Testis (tissue), 2 donors: ENCODE measurements at regions not wholly inside any gene's neighbourhood (a gene's known extent, or its start where the extent isn't known, plus 50 kb on each side); places are given as distances from the start of the nearest gene placed in this dataset.

Source experiments
- DNase-seq: peaks from one replicate; pipeline ENCODE4 v3.0.0-alpha.2; 2019
- H3K27ac ChIP-seq, 2 donors: fragments of 200-600 bp; sonication (generic); one replicate each; pipeline ENCODE4 v1.5.1; 2019
- H3K27me3 ChIP-seq: fragments of 200-600 bp; sonication (generic); one replicate; pipeline ENCODE4 v1.5.1; 2019
- H3K36me3 ChIP-seq: fragments of 200-600 bp; sonication (generic); one replicate; pipeline ENCODE4 v1.5.1; 2017; ENCODE audit warnings: low read depth; ENCODE audit errors: missing control alignments
- H3K4me1 ChIP-seq: fragments of 200-600 bp; sonication (generic); one replicate; pipeline ENCODE4 v1.5.1; 2019
- H3K4me3 ChIP-seq, 2 donors: fragments of 200-600 bp; sonication (generic); one replicate each; pipeline ENCODE4 v1.5.1; 2017 to 2019
- H3K9me3 ChIP-seq: fragments of 200-600 bp; sonication (generic); one replicate; pipeline ENCODE4 v1.5.1; 2017
- POLR2A ChIP-seq: fragments of 450-650 bp; IDR thresholded peaks from one replicate; pipeline ENCODE4 v1.6.1; 2017; ENCODE audit warnings: antibody characterized with exemption, mild to moderate bottlenecking, moderate library complexity
- WGBS, 2 donors: methylation state at CpG; one replicate each; pipeline ENCODE4 v1.1.5; 2018; 5-methylcytosine and 5-hydroxymethylcytosine counted together
- intact Hi-C: fragments of 100-400 bp; cut with DNase I; formaldehyde crosslinking; loops from one replicate; pipeline ENCODE4 v1.15.1; 2023; ENCODE audit warnings: low total_unique reads
- TF ChIP-seq, protein P1 (sequence below), 3 experiments: fragments of 450-650 bp in 2 of 3; fragments of 200-600 bp in 1 of 3; sonication (generic) in 1 of 3; IDR thresholded peaks; one replicate each; pipeline ENCODE4 v1.5.1; 2016 to 2019; ENCODE audit warnings: antibody characterized with exemption in 3 of 3, mild to moderate bottlenecking in 2 of 3, moderate library complexity in 1 of 3

DNA sequence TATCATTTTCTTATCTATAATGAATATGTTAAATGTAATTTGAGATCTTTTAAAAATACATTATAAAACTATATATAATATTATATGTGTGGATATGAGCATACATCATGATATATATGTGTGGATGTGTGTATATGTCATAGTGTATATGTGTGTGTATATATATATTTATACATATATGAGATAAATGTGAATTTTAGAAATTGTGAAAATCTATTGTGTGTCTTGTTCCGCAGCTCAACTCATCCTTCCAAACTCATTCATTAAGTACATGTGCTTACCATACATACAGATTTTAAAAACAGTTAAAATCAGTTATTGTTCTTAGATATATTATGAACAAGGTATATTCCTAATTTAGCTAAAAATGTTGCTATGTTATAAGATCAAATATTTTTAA is 435.2 kb upstream of the MIR17HG start:
- Histone ChIP-seq H3K4me3 (no peak overlapping the region), H3K27ac (no peak overlapping the region), H3K36me3 (no peaks in the 10 kb centered on the region), H3K4me1 (no peaks in the 10 kb centered on the region), H3K9me3 (no peaks in the 10 kb centered on the region), H3K27me3 (no peaks in the 10 kb centered on the region)
- WGBS, 2 donors = 96 to 97% methylated on average over 1 of the region's 1 CpG
- TF ChIP-seq, protein P1, sequence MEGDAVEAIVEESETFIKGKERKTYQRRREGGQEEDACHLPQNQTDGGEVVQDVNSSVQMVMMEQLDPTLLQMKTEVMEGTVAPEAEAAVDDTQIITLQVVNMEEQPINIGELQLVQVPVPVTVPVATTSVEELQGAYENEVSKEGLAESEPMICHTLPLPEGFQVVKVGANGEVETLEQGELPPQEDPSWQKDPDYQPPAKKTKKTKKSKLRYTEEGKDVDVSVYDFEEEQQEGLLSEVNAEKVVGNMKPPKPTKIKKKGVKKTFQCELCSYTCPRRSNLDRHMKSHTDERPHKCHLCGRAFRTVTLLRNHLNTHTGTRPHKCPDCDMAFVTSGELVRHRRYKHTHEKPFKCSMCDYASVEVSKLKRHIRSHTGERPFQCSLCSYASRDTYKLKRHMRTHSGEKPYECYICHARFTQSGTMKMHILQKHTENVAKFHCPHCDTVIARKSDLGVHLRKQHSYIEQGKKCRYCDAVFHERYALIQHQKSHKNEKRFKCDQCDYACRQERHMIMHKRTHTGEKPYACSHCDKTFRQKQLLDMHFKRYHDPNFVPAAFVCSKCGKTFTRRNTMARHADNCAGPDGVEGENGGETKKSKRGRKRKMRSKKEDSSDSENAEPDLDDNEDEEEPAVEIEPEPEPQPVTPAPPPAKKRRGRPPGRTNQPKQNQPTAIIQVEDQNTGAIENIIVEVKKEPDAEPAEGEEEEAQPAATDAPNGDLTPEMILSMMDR (IDR thresholded peaks at IDR 0.05) = no peak
- no peak for TF ChIP-seq POLR2A
- no peak for DNase-seq
- intact Hi-C loops = no loop called here

DNA sequence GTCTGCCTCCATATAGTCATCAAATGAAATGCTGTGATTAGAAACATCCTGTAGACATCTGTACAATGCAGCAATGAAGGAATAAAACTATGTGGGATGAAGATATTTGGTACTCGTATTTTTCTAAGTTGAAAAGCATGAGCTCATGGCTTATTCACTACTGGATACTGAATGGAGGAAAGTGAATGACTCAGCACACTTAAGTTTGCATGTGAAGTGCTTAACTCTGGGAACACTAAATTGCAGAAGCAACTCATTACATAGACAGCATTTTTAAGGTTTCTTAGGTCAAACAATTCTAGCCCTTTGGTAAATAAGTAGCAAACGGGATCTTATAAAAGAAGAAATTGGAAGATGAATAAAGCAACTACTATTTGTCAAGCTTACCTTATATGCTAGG is 429.0 kb upstream of the MIR17HG start:
- DNase-seq = no peak
- intact Hi-C loops = no loop called here
- no peak overlapping the region for H3K27ac ChIP-seq
- H3K4me3 ChIP-seq = no peak overlapping the region
- no peak for TF ChIP-seq POLR2A
- TF ChIP-seq, protein P1 (IDR thresholded peaks at IDR 0.05) = no peak
- no peaks in the 10 kb centered on the region for H3K9me3 ChIP-seq
- no peaks in the 10 kb centered on the region for H3K4me1 ChIP-seq
- H3K36me3 ChIP-seq = no peaks in the 10 kb centered on the region
- 42 to 48% methylated on average over 2 of the region's 2 CpGs for WGBS, 2 donors
- no peaks in the 10 kb centered on the region for H3K27me3 ChIP-seq

DNA sequence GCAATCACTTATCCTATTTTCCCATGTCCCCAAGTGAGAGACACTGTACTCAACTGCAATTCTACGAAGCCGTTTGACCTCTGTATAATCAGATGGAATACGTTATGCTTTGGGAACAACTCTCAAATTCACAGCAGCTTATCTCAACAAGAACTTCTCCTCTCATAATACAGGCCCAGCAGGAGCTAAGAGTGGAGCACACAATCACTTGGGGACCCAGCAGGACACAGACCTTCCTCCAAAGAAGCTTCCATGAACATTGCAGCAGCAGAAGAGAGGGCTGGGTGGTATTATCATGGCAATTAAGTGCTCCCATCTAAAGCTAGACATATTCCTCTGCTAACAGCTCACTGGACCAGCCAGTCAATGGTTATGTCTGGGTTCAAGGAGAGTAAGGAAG is 428.3 kb upstream of the MIR17HG start:
- Histone ChIP-seq H3K4me1 (no peaks in the 10 kb centered on the region), H3K27me3 (no peaks in the 10 kb centered on the region), H3K27ac (no peak overlapping the region), H3K9me3 (no peaks in the 10 kb centered on the region), H3K4me3 (no peak overlapping the region), H3K36me3 (no peaks in the 10 kb centered on the region)
- intact Hi-C loops = no loop called here
- TF ChIP-seq POLR2A = no peak
- TF ChIP-seq, protein P1 (IDR thresholded peaks at IDR 0.05) = no peak
- WGBS, 2 donors = 67 to 69% methylated on average over 3 of the region's 3 CpGs
- DNase-seq = no peak

DNA sequence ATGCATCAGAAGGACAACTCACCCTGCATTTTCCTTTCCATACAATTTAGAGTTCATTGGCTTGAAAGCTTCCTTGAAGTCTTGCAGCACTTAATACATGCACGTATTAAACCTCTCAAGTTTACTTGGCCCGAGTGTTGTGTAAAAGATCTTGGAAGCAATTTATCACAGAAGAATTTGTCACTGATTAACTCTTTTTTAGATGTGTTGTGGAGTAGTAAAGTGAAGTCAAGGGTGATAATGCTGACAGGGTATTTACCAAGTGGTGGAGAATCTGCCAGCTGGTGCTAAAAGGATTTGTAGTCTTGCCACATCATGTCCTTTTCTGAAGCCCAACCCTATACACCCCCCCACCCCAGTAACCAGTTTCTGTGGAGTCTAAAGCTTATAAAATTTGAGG is 421.0 kb upstream of the MIR17HG start:
- no peak for TF ChIP-seq POLR2A
- TF ChIP-seq, protein P1 (IDR thresholded peaks at IDR 0.05) = no peak
- H3K4me3 ChIP-seq = no peak overlapping the region
- intact Hi-C loops = no loop called here
- H3K27me3 ChIP-seq = no peaks in the 10 kb centered on the region
- DNase-seq = no peak
- no peaks in the 10 kb centered on the region for H3K4me1 ChIP-seq
- no peak overlapping the region for H3K27ac ChIP-seq
- no peaks in the 10 kb centered on the region for H3K9me3 ChIP-seq
- 33 to 35% methylated on average over 2 of the region's 2 CpGs for WGBS, 2 donors
- no peaks in the 10 kb centered on the region for H3K36me3 ChIP-seq

DNA sequence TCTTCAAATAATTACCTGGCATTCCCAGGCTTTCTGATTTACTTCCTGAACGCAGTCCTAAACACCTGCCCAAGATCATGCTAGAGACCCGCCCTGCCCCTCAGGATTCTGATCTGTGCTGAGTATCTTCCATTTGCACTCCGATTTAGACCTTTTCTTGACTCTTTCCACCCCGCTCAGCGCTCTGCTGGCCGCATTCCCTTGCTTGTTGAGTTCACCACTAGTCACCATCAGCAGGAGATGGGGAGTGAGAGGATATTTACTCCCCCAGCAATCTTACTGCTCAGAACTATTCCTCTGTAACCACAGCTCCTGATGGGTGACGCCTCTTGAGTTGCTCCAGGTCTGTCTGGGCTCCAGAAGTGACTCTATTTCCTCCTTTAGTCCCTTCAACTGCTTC is 419.4 kb upstream of the MIR17HG start:
- Histone ChIP-seq H3K36me3 (no peaks in the 10 kb centered on the region), H3K4me3 (no peak overlapping the region), H3K4me1 (no peaks in the 10 kb centered on the region), H3K27ac (no peak overlapping the region), H3K9me3 (no peaks in the 10 kb centered on the region), H3K27me3 (no peaks in the 10 kb centered on the region)
- WGBS, 2 donors = 67 to 82% methylated on average over 7 of the region's 7 CpGs
- DNase-seq = no peak
- TF ChIP-seq, protein P1 (IDR thresholded peaks at IDR 0.05) = no peak
- TF ChIP-seq POLR2A = no peak
- intact Hi-C loops = no loop called here
